AG09309 (cell line): ENCODE measurements at regions not wholly inside any gene's neighbourhood (a gene's known extent, or its start where the extent isn't known, plus 50 kb on each side); places are given as distances from the start of the nearest gene placed in this dataset.

Experiments
- DNase-seq: peaks from one replicate; pipeline ENCODE4 v3.0.0-alpha.2; 2010; ENCODE audit warnings: low read depth
- H3K4me3 ChIP-seq: 2 replicates; pipeline ENCODE4 v1.5.1; 2011; ENCODE audit warnings: mild to moderate bottlenecking, low read depth, low read length, moderate library complexity; ENCODE audit not compliant: control insufficient read depth
- TF ChIP-seq, protein P1 (sequence below): IDR thresholded peaks from 2 replicates; pipeline ENCODE4 v1.5.1; 2011; ENCODE audit warnings: mild to moderate bottlenecking, low read depth, low read length, inconsistent platforms; ENCODE audit not compliant: insufficient read depth, control insufficient read depth; ENCODE audit errors: missing control alignments

DNA sequence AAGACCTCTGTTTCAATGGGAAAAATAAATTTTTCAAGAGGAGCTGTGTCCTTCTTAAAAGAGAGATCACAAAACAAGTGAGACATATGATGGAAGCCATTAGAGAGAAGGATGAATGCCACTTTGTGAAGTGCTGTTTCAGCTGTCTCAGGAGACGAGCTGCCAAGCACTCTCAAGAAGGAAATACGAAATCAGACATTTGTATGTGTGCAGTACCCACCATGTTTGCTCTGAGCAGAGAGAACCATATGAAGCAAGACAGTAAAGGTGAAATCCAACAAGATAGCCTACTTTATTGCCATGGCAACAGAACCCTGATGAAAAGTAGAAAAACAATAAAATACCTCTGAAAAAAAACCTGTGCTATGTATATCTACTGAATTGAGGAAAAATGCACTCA lies 168.1 kb downstream of the AMY1C start:
- no peak for DNase-seq
- TF ChIP-seq, protein P1, sequence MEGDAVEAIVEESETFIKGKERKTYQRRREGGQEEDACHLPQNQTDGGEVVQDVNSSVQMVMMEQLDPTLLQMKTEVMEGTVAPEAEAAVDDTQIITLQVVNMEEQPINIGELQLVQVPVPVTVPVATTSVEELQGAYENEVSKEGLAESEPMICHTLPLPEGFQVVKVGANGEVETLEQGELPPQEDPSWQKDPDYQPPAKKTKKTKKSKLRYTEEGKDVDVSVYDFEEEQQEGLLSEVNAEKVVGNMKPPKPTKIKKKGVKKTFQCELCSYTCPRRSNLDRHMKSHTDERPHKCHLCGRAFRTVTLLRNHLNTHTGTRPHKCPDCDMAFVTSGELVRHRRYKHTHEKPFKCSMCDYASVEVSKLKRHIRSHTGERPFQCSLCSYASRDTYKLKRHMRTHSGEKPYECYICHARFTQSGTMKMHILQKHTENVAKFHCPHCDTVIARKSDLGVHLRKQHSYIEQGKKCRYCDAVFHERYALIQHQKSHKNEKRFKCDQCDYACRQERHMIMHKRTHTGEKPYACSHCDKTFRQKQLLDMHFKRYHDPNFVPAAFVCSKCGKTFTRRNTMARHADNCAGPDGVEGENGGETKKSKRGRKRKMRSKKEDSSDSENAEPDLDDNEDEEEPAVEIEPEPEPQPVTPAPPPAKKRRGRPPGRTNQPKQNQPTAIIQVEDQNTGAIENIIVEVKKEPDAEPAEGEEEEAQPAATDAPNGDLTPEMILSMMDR: no peak
- H3K4me3 ChIP-seq: no peak overlapping the region

DNA sequence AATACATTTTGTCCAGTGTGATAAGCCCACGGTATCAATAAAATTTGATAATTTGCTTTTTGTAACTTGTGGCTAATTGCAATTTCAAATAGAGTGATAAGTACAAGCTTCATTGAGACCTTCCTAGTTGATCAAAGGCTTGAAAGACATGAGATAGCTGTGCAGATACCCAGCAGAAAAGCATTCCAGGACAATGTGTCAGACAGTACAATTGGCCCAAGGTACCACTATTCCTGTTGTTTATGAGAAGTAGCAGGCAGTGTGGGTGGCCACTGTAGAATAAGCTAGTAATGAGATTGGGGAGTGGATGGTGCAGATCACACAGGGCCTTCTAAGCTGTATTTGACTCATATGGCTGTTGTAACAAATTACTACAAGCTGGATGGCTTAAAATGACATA lies 182.2 kb downstream of the AMY1C start:
- TF ChIP-seq, protein P1: no peak
- H3K4me3 ChIP-seq: no peak overlapping the region

DNA sequence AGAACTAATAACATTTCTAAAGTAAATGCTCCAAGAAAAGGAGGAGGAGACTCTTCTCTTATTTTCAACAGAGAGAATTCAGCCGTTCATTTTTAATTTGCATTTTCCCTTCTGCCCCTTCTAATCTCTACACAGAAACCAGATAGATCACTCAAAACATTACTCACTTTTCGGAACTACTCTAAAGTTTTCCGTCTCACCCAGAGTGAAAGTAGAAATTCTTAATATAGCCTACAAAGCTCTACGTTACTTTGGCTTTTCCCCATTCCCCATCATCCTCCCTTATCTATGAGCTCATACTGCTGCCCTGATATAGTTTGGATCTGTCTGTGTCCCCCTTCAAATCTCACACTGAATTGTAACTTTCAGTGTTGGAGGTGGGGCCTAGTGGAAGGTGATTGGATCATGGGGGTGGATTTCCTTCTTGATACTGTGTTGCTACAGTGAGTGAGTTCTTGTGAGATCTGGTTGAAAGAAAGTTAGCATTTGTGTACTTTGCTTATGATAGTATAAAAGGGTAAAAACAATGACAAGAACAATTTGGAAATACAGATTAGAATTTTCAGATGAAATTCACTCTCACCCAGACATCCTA lies 188.2 kb downstream of the AMY1C start:
- no peak overlapping the region for H3K4me3 ChIP-seq
- DNase-seq: no peak
- TF ChIP-seq, protein P1: no peak

More for the DNA sequence above, 182.2 kb downstream of the AMY1C start:
- no peak for DNase-seq

DNA sequence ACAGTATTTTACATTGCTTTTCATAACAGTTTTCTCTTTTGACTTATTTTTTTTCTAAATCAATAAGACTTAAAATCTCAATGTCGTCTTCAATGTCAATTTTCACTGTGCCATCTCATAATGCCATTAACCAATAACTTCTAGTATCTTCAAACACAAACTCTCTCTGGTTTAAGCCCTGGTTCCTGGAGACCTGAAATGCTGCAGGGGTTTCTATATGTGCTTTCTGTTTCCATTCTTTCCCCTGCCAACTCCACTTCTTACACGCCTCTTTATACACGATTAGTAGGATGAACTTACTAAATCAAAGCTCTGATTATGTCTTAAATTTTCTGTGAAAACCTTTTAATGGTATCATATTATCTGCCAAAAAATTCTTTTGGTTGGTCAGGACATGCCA lies 191.4 kb downstream of the AMY1C start:
- TF ChIP-seq, protein P1: no peak
- DNase-seq: no peak
- H3K4me3 ChIP-seq: no peak overlapping the region

DNA sequence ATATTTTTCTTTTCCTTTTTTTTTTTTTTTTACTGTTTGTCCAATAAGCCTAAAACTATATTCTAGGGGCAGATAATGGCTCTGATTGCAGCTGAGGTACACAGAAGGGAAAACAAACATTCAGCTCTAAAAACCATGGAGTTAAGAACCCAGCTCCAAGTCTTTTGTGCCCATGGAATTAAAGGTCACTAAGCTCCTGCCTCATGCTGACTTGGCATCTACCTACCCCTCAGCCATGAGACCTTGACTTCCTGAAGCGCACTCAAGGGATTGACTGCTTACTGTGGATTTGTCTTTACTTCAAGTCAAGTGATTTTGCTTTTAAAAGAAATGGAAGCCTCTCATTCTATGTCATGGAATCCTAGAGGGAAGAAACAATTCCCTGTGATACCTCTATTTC lies 192.3 kb downstream of the AMY1C start:
- no peak overlapping the region for H3K4me3 ChIP-seq
- TF ChIP-seq, protein P1: no peak
- DNase-seq: no peak

DNA sequence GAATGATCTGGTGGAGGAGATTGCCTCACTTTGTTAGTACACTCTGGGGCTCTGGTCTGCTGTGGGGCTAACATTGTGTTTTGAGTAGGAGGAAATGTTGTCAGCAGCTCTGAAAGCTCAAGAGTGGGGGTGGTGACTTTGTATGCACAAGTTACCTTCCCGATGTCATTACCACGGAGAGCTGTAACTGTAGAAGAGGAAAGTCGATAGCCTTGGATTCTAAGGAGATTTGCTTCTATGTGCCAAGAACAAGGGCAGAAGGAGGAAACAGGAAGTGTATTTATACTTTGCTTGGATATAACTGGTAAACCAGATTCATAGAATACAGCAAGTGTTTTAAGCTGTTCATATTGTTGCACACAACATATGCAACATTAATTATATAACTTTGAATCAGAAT lies 196.1 kb downstream of the AMY1C start:
- DNase-seq: no peak
- H3K4me3 ChIP-seq: no peak overlapping the region
- TF ChIP-seq, protein P1: no peak

DNA sequence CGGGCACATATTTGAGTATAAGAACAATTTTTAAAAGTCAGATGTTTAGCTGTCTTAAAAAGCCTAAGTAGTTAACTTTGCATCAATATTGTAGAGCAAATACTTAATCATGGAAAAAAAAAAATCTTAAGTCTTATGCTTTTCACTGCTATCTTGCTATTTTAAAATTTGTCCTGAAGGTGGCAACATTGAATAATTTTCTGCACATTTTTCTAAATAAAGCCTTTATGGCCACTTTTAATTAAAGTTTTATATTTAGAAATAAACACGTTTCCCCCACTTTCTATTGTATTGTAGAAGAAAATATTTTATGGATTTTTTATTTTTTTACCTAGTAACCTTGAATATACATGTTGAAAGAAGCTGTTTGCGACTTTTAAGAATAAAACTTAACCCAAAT lies 198.8 kb downstream of the AMY1C start:
- no peak overlapping the region for H3K4me3 ChIP-seq
- no peak for DNase-seq
- TF ChIP-seq, protein P1: no peak
